ENCODE measurements at regions not wholly inside any gene's neighbourhood (a gene's known extent, or its start where the extent isn't known, plus 50 kb on each side); places are given as distances from the start of the nearest gene placed in this dataset.

- TF ChIP-seq, protein P1, sequence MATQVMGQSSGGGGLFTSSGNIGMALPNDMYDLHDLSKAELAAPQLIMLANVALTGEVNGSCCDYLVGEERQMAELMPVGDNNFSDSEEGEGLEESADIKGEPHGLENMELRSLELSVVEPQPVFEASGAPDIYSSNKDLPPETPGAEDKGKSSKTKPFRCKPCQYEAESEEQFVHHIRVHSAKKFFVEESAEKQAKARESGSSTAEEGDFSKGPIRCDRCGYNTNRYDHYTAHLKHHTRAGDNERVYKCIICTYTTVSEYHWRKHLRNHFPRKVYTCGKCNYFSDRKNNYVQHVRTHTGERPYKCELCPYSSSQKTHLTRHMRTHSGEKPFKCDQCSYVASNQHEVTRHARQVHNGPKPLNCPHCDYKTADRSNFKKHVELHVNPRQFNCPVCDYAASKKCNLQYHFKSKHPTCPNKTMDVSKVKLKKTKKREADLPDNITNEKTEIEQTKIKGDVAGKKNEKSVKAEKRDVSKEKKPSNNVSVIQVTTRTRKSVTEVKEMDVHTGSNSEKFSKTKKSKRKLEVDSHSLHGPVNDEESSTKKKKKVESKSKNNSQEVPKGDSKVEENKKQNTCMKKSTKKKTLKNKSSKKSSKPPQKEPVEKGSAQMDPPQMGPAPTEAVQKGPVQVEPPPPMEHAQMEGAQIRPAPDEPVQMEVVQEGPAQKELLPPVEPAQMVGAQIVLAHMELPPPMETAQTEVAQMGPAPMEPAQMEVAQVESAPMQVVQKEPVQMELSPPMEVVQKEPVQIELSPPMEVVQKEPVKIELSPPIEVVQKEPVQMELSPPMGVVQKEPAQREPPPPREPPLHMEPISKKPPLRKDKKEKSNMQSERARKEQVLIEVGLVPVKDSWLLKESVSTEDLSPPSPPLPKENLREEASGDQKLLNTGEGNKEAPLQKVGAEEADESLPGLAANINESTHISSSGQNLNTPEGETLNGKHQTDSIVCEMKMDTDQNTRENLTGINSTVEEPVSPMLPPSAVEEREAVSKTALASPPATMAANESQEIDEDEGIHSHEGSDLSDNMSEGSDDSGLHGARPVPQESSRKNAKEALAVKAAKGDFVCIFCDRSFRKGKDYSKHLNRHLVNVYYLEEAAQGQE (IDR thresholded peaks at IDR 0.05; ENCODE audit: low read depth), result no peak
These were observed 313.1 kb upstream of the ERCC4 start (continued) for GRCh38 chr16:13606804-13607203.

DNA sequence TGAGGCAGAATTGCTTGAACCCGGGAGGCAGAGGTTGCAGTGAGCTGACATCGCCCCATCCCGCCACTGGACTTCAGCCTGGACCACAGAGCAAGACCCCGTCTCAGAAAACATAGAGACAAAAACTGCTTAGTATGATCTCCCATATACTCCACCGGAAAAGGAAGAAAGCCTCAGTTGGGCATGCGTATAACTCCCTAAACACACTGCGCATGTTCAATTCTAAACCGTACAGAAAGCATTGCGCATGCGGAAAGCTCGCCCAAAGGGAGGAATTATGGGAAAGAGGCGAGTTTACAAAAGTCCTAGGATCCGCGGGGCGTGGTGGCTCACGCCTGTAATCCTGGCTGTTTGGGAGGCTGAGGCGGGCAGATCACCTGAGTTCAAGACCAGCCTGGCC, 312.7 kb upstream of the ERCC4 start:
- RAD21 ChIA-PET (ENCODE audit: low non-redundant PET in 1 of 2, low total read pairs in 2 of 2, uncharacterized antibody in 2 of 2, unreplicated experiment in 2 of 2), result no interaction called here
- H3K27ac ChIP-seq (ENCODE audit: low read depth, low read length), result no peak overlapping the region
- DNase-seq (ENCODE audit: low read depth, low spot score) (no peak), ATAC-seq (no peak)
- H4K20me1 ChIP-seq (ENCODE audit: insufficient read depth), result no peaks in the 10 kb centered on the region
- no peaks in the 10 kb centered on the region for H3K4me1 ChIP-seq (ENCODE audit: control insufficient read depth in 1 of 2, insufficient read depth in 2 of 2, low read length in 2 of 2)
- intact Hi-C loops (cut with micrococcal nuclease), result no loop called here
- no peaks in the 10 kb centered on the region for H3K9me2 ChIP-seq (ENCODE audit: insufficient read depth)
- no peak overlapping the region for H3K9ac ChIP-seq (ENCODE audit: low read length)
- H3K79me2 ChIP-seq (ENCODE audit: insufficient read depth, low read length), result no peaks in the 10 kb centered on the region
- no peaks in the 10 kb centered on the region for H3K36me3 ChIP-seq (ENCODE audit: control insufficient read depth in 1 of 2, insufficient read depth in 2 of 2, low read length in 2 of 2)
- H3K27me3 ChIP-seq (ENCODE audit: insufficient read depth, low read length), result no peaks in the 10 kb centered on the region
- BruUV-seq (replicated peaks), result no TSS peak
- no peaks in the 10 kb centered on the region for H3K9me3 ChIP-seq (ENCODE audit: control insufficient read depth in 1 of 2, insufficient read depth in 1 of 2, low read depth in 1 of 2, low read length in 2 of 2)
- H3K4me3 ChIP-seq (replicated peaks in 1 of 2; ENCODE audit: low read depth in 1 of 2, low read length in 2 of 2), result no peak overlapping the region
- CTCF ChIA-PET, result no interaction called here
- H2AFZ ChIP-seq (ENCODE audit: low read depth, low read length, poor library complexity, severe bottlenecking), result no peak overlapping the region
- H3K4me2 ChIP-seq (ENCODE audit: low read length), result no peak overlapping the region
- TF ChIP-seq, protein P2, sequence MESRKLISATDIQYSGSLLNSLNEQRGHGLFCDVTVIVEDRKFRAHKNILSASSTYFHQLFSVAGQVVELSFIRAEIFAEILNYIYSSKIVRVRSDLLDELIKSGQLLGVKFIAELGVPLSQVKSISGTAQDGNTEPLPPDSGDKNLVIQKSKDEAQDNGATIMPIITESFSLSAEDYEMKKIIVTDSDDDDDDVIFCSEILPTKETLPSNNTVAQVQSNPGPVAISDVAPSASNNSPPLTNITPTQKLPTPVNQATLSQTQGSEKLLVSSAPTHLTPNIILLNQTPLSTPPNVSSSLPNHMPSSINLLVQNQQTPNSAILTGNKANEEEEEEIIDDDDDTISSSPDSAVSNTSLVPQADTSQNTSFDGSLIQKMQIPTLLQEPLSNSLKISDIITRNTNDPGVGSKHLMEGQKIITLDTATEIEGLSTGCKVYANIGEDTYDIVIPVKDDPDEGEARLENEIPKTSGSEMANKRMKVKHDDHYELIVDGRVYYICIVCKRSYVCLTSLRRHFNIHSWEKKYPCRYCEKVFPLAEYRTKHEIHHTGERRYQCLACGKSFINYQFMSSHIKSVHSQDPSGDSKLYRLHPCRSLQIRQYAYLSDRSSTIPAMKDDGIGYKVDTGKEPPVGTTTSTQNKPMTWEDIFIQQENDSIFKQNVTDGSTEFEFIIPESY (IDR thresholded peaks at IDR 0.05; ENCODE audit: extremely low read depth, insufficient replicate concordance, low read length), result no peak
- TF ChIP-seq POLR2A (IDR thresholded peaks at IDR 0.05; ENCODE audit: borderline replicate concordance, extremely low read depth, insufficient read depth, insufficient read length) (no peak), EGR1 (IDR thresholded peaks at IDR 0.05; ENCODE audit: low read depth) (no peak), CBX3 (IDR thresholded peaks at IDR 0.05; ENCODE audit: low read depth) (no peak), ELF1 (IDR thresholded peaks at IDR 0.05; ENCODE audit: borderline replicate concordance, low read depth) (no peak), SIN3A (IDR thresholded peaks at IDR 0.05; ENCODE audit: low read depth) (no peak), EZH2phosphoT487 (IDR thresholded peaks at IDR 0.05; ENCODE audit: borderline replicate concordance) (no peak), EZH2 (IDR thresholded peaks at IDR 0.05) (no peak), JUND (IDR thresholded peaks at IDR 0.05) (no peak), ATF3 (IDR thresholded peaks at IDR 0.05) (no peak), ZNF274 (IDR thresholded peaks at IDR 0.05; ENCODE audit: low read depth, low read length) (no peak)
- TF ChIP-seq, protein P1 (IDR thresholded peaks at IDR 0.05; ENCODE audit: low read depth), result no peak
- TF ChIP-seq, protein P3, sequence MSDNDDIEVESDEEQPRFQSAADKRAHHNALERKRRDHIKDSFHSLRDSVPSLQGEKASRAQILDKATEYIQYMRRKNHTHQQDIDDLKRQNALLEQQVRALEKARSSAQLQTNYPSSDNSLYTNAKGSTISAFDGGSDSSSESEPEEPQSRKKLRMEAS (IDR thresholded peaks at IDR 0.05), result no peak
- POLR2A ChIA-PET, result no interaction called here
